Pancreas (tissue), 10 donors: ENCODE measurements at regions not wholly inside any gene's neighbourhood (a gene's known extent, or its start where the extent isn't known, plus 50 kb on each side); places are given as distances from the start of the nearest gene placed in this dataset.

ENCODE experiments used
- ATAC-seq, 4 donors: fragments of 200-7000 bp; cut with Tn5 transposase; one replicate each; pipeline versions ENCODE4 v1.8.0 to v1.9.1; 2020; ENCODE audit warnings: mild to moderate bottlenecking in 4 of 4, moderate library complexity in 4 of 4
- DNase-seq, 6 donors: peaks; one replicate each; pipeline ENCODE4 v3.0.0-alpha.2; 2020
- FAIRE-seq: peaks from 2 replicates; lab custom pipeline; 2012; peaks lifted over from hg19 to GRCh38; lab: Jason Lieb, UNC
- H3K27ac ChIP-seq, 4 donors: fragments of 200-600 bp; sonication (generic); 1 replicate in 3 of 4; 2 replicates in 1 of 4; pipeline versions ENCODE4 v1.5.0 to v1.8.0; 2020
- H3K27me3 ChIP-seq, 4 donors: fragments of 200-600 bp; one replicate each; pipeline ENCODE4 v1.8.0; 2021
- H3K36me3 ChIP-seq, 3 donors: fragments of 200-600 bp; sonication (generic) in 1 of 3; one replicate each; pipeline versions ENCODE4 v1.5.0 to v1.8.0; 2020 to 2021
- H3K4me1 ChIP-seq, 3 donors: fragments of 200-600 bp; one replicate each; pipeline ENCODE4 v1.8.0; 2021
- H3K4me3 ChIP-seq, 4 donors: fragments of 200-600 bp; sonication (generic) in 2 of 4; one replicate each; pipeline versions ENCODE4 v1.5.0 to v1.8.0; 2020 to 2021
- H3K9me3 ChIP-seq, 4 donors: fragments of 200-600 bp; one replicate each; pipeline ENCODE4 v1.8.0; 2021
- CTCF ChIP-seq, 4 donors: fragments of 200-600 bp; sonication (generic) in 3 of 4; IDR thresholded peaks; one replicate each; pipeline versions ENCODE4 v1.5.0 to v1.8.0; 2021; ENCODE audit warnings: antibody characterized with exemption in 4 of 4
- WGBS, 2 donors: extraction: QIAGEN DNeasy Blood & Tissue Kit; methylation state at CpG; one replicate each; pipeline ENCODE4 v1.1.7; 2013; 5-methylcytosine and 5-hydroxymethylcytosine counted together
- intact Hi-C, 3 donors: fragments of 100-400 bp; cut with DNase I; formaldehyde crosslinking; loops; one replicate each; pipeline versions ENCODE4 v1.11.1 to v1.14.2; 2022
- donor health status: healthy with polysubstance abuse.
- donor health status: DM: no; HTN: no; CAD: no; lungs with moderate emphysema.
- donor health status: DM: no; HTN: no; CAD: no.
- donor health status: control.
- donor health status: control.
- donor health status: Bipolar disorder and iron deficiency.
- donor health status: DM: yes; HTN: yes; CAD: no.
- donor health status: DM: no; HTN: no; CAD: no.
- donor health status: DM: no; HTN: no; CAD: no.
- donor health status: DM: yes; HTN: yes; CAD: no.

GRCh38 chr15:29361560-29361959, 91.9 kb upstream of the NSMCE3 start:
- Histone ChIP-seq H3K36me3 (no peaks in the 10 kb centered on the region), H3K9me3 (no peaks in the 10 kb centered on the region), H3K27ac (no peak overlapping the region), H3K27me3 (no peaks in the 10 kb centered on the region), H3K4me3 (no peak overlapping the region), H3K4me1 (no peaks in the 10 kb centered on the region)
- WGBS, 2 donors, result 83% methylated on average over 4 of the region's 4 CpGs
- intact Hi-C loops, result no loop called here
- no peak for TF ChIP-seq CTCF (IDR thresholded peaks at IDR 0.05)
- DNase-seq, result no peak
- no peak for ATAC-seq
- FAIRE-seq, result no peak

GRCh38 chr15:29360152-29360551, 90.5 kb upstream of the NSMCE3 start:
- no peak for TF ChIP-seq CTCF (IDR thresholded peaks at IDR 0.05)
- Histone ChIP-seq H3K27me3 (no peaks in the 10 kb centered on the region), H3K36me3 (no peaks in the 10 kb centered on the region), H3K27ac (no peak overlapping the region), H3K4me3 (no peak overlapping the region), H3K9me3 (no peaks in the 10 kb centered on the region), H3K4me1 (no peaks in the 10 kb centered on the region)
- no peak for FAIRE-seq
- WGBS, 2 donors, result 61 to 86% methylated on average over 4 of the region's 4 CpGs
- intact Hi-C loops, result no loop called here
- DNase-seq, result no peak
- ATAC-seq, result no peak

GRCh38 chr15:29356786-29357185, 87.2 kb upstream of the NSMCE3 start:
- no peak for TF ChIP-seq CTCF (IDR thresholded peaks at IDR 0.05)
- Histone ChIP-seq H3K4me3 (no peak overlapping the region), H3K4me1 (no peaks in the 10 kb centered on the region), H3K27me3 (no peaks in the 10 kb centered on the region), H3K27ac (no peak overlapping the region), H3K9me3 (no peaks in the 10 kb centered on the region), H3K36me3 (no peaks in the 10 kb centered on the region)
- 96 to 98% methylated on average over 1 of the region's 1 CpG for WGBS, 2 donors
- intact Hi-C loops, result no loop called here
- DNase-seq (no peak), FAIRE-seq (no peak), ATAC-seq (no peak)

- H3K36me3 ChIP-seq, result no peaks in the 10 kb centered on the region
- no peak for TF ChIP-seq CTCF (IDR thresholded peaks at IDR 0.05)
- H3K4me3 ChIP-seq, result no peak overlapping the region
- intact Hi-C loops, result no loop called here
- no peaks in the 10 kb centered on the region for H3K9me3 ChIP-seq
- WGBS, 2 donors, result 82 to 92% methylated on average over 1 of the region's 1 CpG
- FAIRE-seq (no peak), ATAC-seq (no peak), DNase-seq (no peak)
- H3K27me3 ChIP-seq, result no peaks in the 10 kb centered on the region
- no peaks in the 10 kb centered on the region for H3K4me1 ChIP-seq
- H3K27ac ChIP-seq, result no peak overlapping the region
Measured at GRCh38 chr15:29355477-29355876, 85.9 kb upstream of the NSMCE3 start.

GRCh38 chr15:29352402-29352801, 82.8 kb upstream of the NSMCE3 start:
- ATAC-seq, result no peak
- no peak overlapping the region for H3K4me3 ChIP-seq
- H3K4me1 ChIP-seq, result no peaks in the 10 kb centered on the region
- H3K36me3 ChIP-seq, result no peaks in the 10 kb centered on the region
- DNase-seq, result no peak
- TF ChIP-seq CTCF (IDR thresholded peaks at IDR 0.05), result no peak
- intact Hi-C loops, result no loop called here
- no peaks in the 10 kb centered on the region for H3K9me3 ChIP-seq
- H3K27me3 ChIP-seq, result no peaks in the 10 kb centered on the region
- WGBS, 2 donors, result 90 to 92% methylated on average over 10 of the region's 10 CpGs
- no peak for FAIRE-seq
- H3K27ac ChIP-seq, result no peak overlapping the region
